Right lung (tissue), 2 donors: ENCODE measurements at regions not wholly inside any gene's neighbourhood (a gene's known extent, or its start where the extent isn't known, plus 50 kb on each side); places are given as distances from the start of the nearest gene placed in this dataset.

ENCODE experiments used
- DNase-seq, 2 donors: peaks; one replicate each; pipeline ENCODE4 v3.0.0-alpha.2; 2013

- no peak for DNase-seq
These were observed 55.9 kb upstream of the C3orf80 start for GRCh38 chr3:160169139-160169976.

- DNase-seq: no peak
These were observed 54.5 kb upstream of the C3orf80 start for GRCh38 chr3:160170409-160171370.

GRCh38 chr3:160171813-160172212 lies 53.4 kb upstream of the C3orf80 start:
- DNase-seq: no peak

- DNase-seq: no peak
These were observed 50.6 kb upstream of the C3orf80 start for GRCh38 chr3:160174621-160175020.
